Dendritic cell treated with granulocyte-macrophage colony-stimulating factor and Interleukin-4, amounts not matched to agents 40 ng/mL and 50 ng/mL, for 4 days (primary cell): ENCODE measurements at regions not wholly inside any gene's neighbourhood (a gene's known extent, or its start where the extent isn't known, plus 50 kb on each side); places are given as distances from the start of the nearest gene placed in this dataset.
"Not testable (repeated sequence)": the region's sequence is repeated elsewhere in the genome, so short reads cannot be mapped to it uniquely, and the experiment has no call there.

ENCODE experiments used
- H3K27ac Mint-ChIP-seq: one replicate; pipeline ENCODE4 v1.8.0; 2022; ENCODE audit warnings: mild to moderate bottlenecking, mixed read lengths
- H3K27me3 Mint-ChIP-seq: one replicate; pipeline ENCODE4 v1.8.0; 2022; ENCODE audit warnings: mild to moderate bottlenecking, mixed read lengths
- H3K36me3 Mint-ChIP-seq: one replicate; pipeline ENCODE4 v1.8.0; 2022; ENCODE audit warnings: low read depth, mixed read lengths
- H3K4me1 Mint-ChIP-seq: one replicate; pipeline ENCODE4 v1.8.0; 2022; ENCODE audit warnings: low read depth, mixed read lengths
- H3K4me3 Mint-ChIP-seq: one replicate; pipeline ENCODE4 v1.8.0; 2022; ENCODE audit warnings: mild to moderate bottlenecking, moderate library complexity, mixed read lengths
- H3K9me3 Mint-ChIP-seq: one replicate; pipeline ENCODE4 v1.8.0; 2022; ENCODE audit warnings: mixed read lengths
- intact Hi-C: fragments of 100-400 bp; cut with micrococcal nuclease; formaldehyde crosslinking; loops from one replicate; pipeline ENCODE4 v1.15.0; 2022

- intact Hi-C loops = no loop called here
- peaks cover 48% of the 10 kb centered on the region for H3K27me3 Mint-ChIP-seq
- H3K27ac Mint-ChIP-seq = no peak overlapping the region
- no peak overlapping the region for H3K4me3 Mint-ChIP-seq
- H3K36me3 Mint-ChIP-seq = no peaks in the 10 kb centered on the region
- H3K4me1 Mint-ChIP-seq = peaks cover 17% of the 10 kb centered on the region
- peaks cover 6% of the 10 kb centered on the region for H3K9me3 Mint-ChIP-seq
These were observed 342.7 kb upstream of the TNRC6C start for GRCh38 chr17:77615703-77616253.

- Mint-ChIP-seq H3K4me1 (peaks cover 12% of the 10 kb centered on the region), H3K36me3 (no peaks in the 10 kb centered on the region), H3K27me3 (peaks cover 45% of the 10 kb centered on the region), H3K4me3 (no peak overlapping the region), H3K27ac (no peak overlapping the region), H3K9me3 (peaks cover 6% of the 10 kb centered on the region)
- intact Hi-C loops = no loop called here
These were observed 342.2 kb upstream of the TNRC6C start for GRCh38 chr17:77616254-77616731.

- peaks cover 6% of the 10 kb centered on the region for H3K9me3 Mint-ChIP-seq
- peaks cover 37% of the 10 kb centered on the region for H3K27me3 Mint-ChIP-seq
- H3K4me1 Mint-ChIP-seq = no peaks in the 10 kb centered on the region
- H3K27ac Mint-ChIP-seq = no peak overlapping the region
- intact Hi-C loops = no loop called here
- no peak overlapping the region for H3K4me3 Mint-ChIP-seq
- H3K36me3 Mint-ChIP-seq = no peaks in the 10 kb centered on the region
These were observed 341.0 kb upstream of the TNRC6C start for GRCh38 chr17:77617516-77617915.

- Mint-ChIP-seq H3K27me3 (peaks cover 37% of the 10 kb centered on the region), H3K9me3 (peaks cover 6% of the 10 kb centered on the region)
- intact Hi-C loops = no loop called here
These were observed 340.3 kb upstream of the TNRC6C start for GRCh38 chr17:77618173-77618572.

GRCh38 chr17:77618731-77619130, 339.8 kb upstream of the TNRC6C start:
- no peak overlapping the region for H3K27ac Mint-ChIP-seq

More at GRCh38 chr17:77618173-77618572, 340.3 kb upstream of the TNRC6C start:
- H3K27ac Mint-ChIP-seq = no peak overlapping the region
- H3K4me3 Mint-ChIP-seq = no peak overlapping the region
- no peaks in the 10 kb centered on the region for H3K4me1 Mint-ChIP-seq
- H3K36me3 Mint-ChIP-seq = no peaks in the 10 kb centered on the region

GRCh38 chr17:77619326-77619725, 339.2 kb upstream of the TNRC6C start:
- Mint-ChIP-seq H3K27me3 (peaks cover 30% of the 10 kb centered on the region), H3K9me3 (peaks cover 6% of the 10 kb centered on the region), H3K27ac (no peak overlapping the region), H3K4me1 (no peaks in the 10 kb centered on the region), H3K36me3 (no peaks in the 10 kb centered on the region), H3K4me3 (no peak overlapping the region)
- intact Hi-C loops = no loop called here

More at GRCh38 chr17:77618731-77619130, 339.8 kb upstream of the TNRC6C start:
- peaks cover 31% of the 10 kb centered on the region for H3K27me3 Mint-ChIP-seq
- no peak overlapping the region for H3K4me3 Mint-ChIP-seq
- intact Hi-C loops = no loop called here
- H3K9me3 Mint-ChIP-seq = peaks cover 6% of the 10 kb centered on the region
- no peaks in the 10 kb centered on the region for H3K4me1 Mint-ChIP-seq
- H3K36me3 Mint-ChIP-seq = no peaks in the 10 kb centered on the region

GRCh38 chr17:77619851-77620250, 338.7 kb upstream of the TNRC6C start:
- Mint-ChIP-seq H3K27ac (no peak overlapping the region), H3K4me3 (no peak overlapping the region), H3K4me1 (no peaks in the 10 kb centered on the region), H3K27me3 (peaks cover 30% of the 10 kb centered on the region), H3K9me3 (peaks cover 6% of the 10 kb centered on the region), H3K36me3 (no peaks in the 10 kb centered on the region)
- intact Hi-C loops = no loop called here

- no peaks in the 10 kb centered on the region for H3K36me3 Mint-ChIP-seq
- intact Hi-C loops = no loop called here
- peaks cover 28% of the 10 kb centered on the region for H3K27me3 Mint-ChIP-seq
- no peak overlapping the region for H3K27ac Mint-ChIP-seq
- no peak overlapping the region for H3K4me3 Mint-ChIP-seq
- no peaks in the 10 kb centered on the region for H3K4me1 Mint-ChIP-seq
- H3K9me3 Mint-ChIP-seq = peaks cover 6% of the 10 kb centered on the region
These were observed 338.2 kb upstream of the TNRC6C start for GRCh38 chr17:77620282-77620681.

GRCh38 chr17:77622084-77622483, 336.4 kb upstream of the TNRC6C start:
- H3K36me3 Mint-ChIP-seq, H3K4me1 Mint-ChIP-seq, H3K4me3 Mint-ChIP-seq, H3K27ac Mint-ChIP-seq, intact Hi-C loops: not testable (repeated sequence)
- H3K27me3 Mint-ChIP-seq = peaks cover 21% of the 10 kb centered on the region
- peaks cover 12% of the 10 kb centered on the region for H3K9me3 Mint-ChIP-seq

- Mint-ChIP-seq H3K36me3 (no peaks in the 10 kb centered on the region), H3K4me3 (no peak overlapping the region), H3K9me3 (peaks cover 18% of the 10 kb centered on the region), H3K27ac (no peak overlapping the region), H3K27me3 (peaks cover 24% of the 10 kb centered on the region), H3K4me1 (no peaks in the 10 kb centered on the region)
- intact Hi-C loops = no loop called here
These were observed 335.9 kb upstream of the TNRC6C start for GRCh38 chr17:77622647-77623046.

- H3K4me3 Mint-ChIP-seq, H3K4me1 Mint-ChIP-seq, H3K36me3 Mint-ChIP-seq, H3K27ac Mint-ChIP-seq, intact Hi-C loops: not testable (repeated sequence)
- Mint-ChIP-seq H3K27me3 (peaks cover 21% of the 10 kb centered on the region), H3K9me3 (peaks cover 23% of the 10 kb centered on the region)
These were observed 335.2 kb upstream of the TNRC6C start for GRCh38 chr17:77623321-77623720.

- Mint-ChIP-seq H3K27me3 (peaks cover 24% of the 10 kb centered on the region), H3K4me3 (no peak overlapping the region), H3K4me1 (no peaks in the 10 kb centered on the region), H3K9me3 (peaks cover 17% of the 10 kb centered on the region), H3K27ac (no peak overlapping the region), H3K36me3 (no peaks in the 10 kb centered on the region)
- intact Hi-C loops = no loop called here
These were observed 330.5 kb upstream of the TNRC6C start for GRCh38 chr17:77628035-77628434.

- H3K4me1 Mint-ChIP-seq, intact Hi-C loops, H3K27ac Mint-ChIP-seq, H3K4me3 Mint-ChIP-seq, H3K36me3 Mint-ChIP-seq: not testable (repeated sequence)
- peaks cover 17% of the 10 kb centered on the region for H3K9me3 Mint-ChIP-seq
- peaks cover 23% of the 10 kb centered on the region for H3K27me3 Mint-ChIP-seq
These were observed 329.2 kb upstream of the TNRC6C start for GRCh38 chr17:77629284-77629683.

GRCh38 chr17:77631307-77631706, 327.2 kb upstream of the TNRC6C start:
- intact Hi-C loops = no loop called here
- no peaks in the 10 kb centered on the region for H3K4me1 Mint-ChIP-seq
- peaks cover 26% of the 10 kb centered on the region for H3K27me3 Mint-ChIP-seq
- no peaks in the 10 kb centered on the region for H3K36me3 Mint-ChIP-seq
- no peak overlapping the region for H3K27ac Mint-ChIP-seq
- no peak overlapping the region for H3K4me3 Mint-ChIP-seq
- peaks cover 17% of the 10 kb centered on the region for H3K9me3 Mint-ChIP-seq

- H3K36me3 Mint-ChIP-seq = no peaks in the 10 kb centered on the region
- no peak overlapping the region for H3K4me3 Mint-ChIP-seq
- peaks cover 6% of the 10 kb centered on the region for H3K9me3 Mint-ChIP-seq
- H3K27ac Mint-ChIP-seq = no peak overlapping the region
- peaks cover 20% of the 10 kb centered on the region for H3K27me3 Mint-ChIP-seq
- H3K4me1 Mint-ChIP-seq = no peaks in the 10 kb centered on the region
- intact Hi-C loops = no loop called here
These were observed 325.9 kb upstream of the TNRC6C start for GRCh38 chr17:77632619-77633018.
